DOHH2 (cell line): ENCODE measurements at regions not wholly inside any gene's neighbourhood (a gene's known extent, or its start where the extent isn't known, plus 50 kb on each side); places are given as distances from the start of the nearest gene placed in this dataset.
"Not testable (repeated sequence)": the region's sequence is repeated elsewhere in the genome, so short reads cannot be mapped to it uniquely, and the experiment has no call there.

Experiments
- H3F3A ChIP-seq: fragments of 200-600 bp; sonication (generic), shearing (Covaris generic); 2 replicates; pipeline ENCODE4 v1.6.0; 2016; ENCODE audit warnings: antibody characterized with exemption, mild to moderate bottlenecking; ENCODE audit not compliant: control insufficient read depth, insufficient read depth
- H3K27ac ChIP-seq: fragments of 200-600 bp; sonication (generic); 2 replicates; pipeline ENCODE4 v1.5.1; 2014; ENCODE audit warnings: low read depth, mild to moderate bottlenecking, low read length, moderate library complexity
- H3K27me3 ChIP-seq: fragments of 200-600 bp; sonication (generic); 2 replicates; pipeline ENCODE4 v1.6.1; 2014; ENCODE audit warnings: mild to moderate bottlenecking, low read length, mixed read lengths; ENCODE audit not compliant: control insufficient read depth
- H3K36me3 ChIP-seq: fragments of 200-600 bp; sonication (generic); 2 replicates; pipeline ENCODE4 v1.6.1; 2014; ENCODE audit warnings: mild to moderate bottlenecking, low read length, moderate library complexity, mixed read lengths; ENCODE audit not compliant: control insufficient read depth
- H3K4me1 ChIP-seq: fragments of 200-600 bp; sonication (generic); 2 replicates; pipeline ENCODE4 v1.6.1; 2014; ENCODE audit warnings: mild to moderate bottlenecking, low read length, mixed read lengths; ENCODE audit not compliant: control insufficient read depth
- H3K4me2 ChIP-seq: fragments of 200-600 bp; sonication (generic); 2 replicates; pipeline ENCODE4 v1.6.0; 2014; ENCODE audit warnings: mild to moderate bottlenecking, low read length, moderate library complexity
- H3K4me3 ChIP-seq: fragments of 200-600 bp; sonication (generic); 2 replicates; pipeline ENCODE4 v1.5.1; 2014; ENCODE audit warnings: mild to moderate bottlenecking, low read length, mixed read lengths
- H3K79me2 ChIP-seq: fragments of 200-600 bp; sonication (generic); 2 replicates; pipeline ENCODE4 v1.6.1; 2014; ENCODE audit warnings: mild to moderate bottlenecking, low read length, mixed read lengths; ENCODE audit not compliant: control insufficient read depth
- H3K9me2 ChIP-seq: fragments of 200-600 bp; sonication (generic); replicated peaks from 2 replicates; pipeline ENCODE4 v1.6.1; 2014; ENCODE audit warnings: mild to moderate bottlenecking, low read length, mixed read lengths; ENCODE audit not compliant: control insufficient read depth
- H3K9me3 ChIP-seq: fragments of 200-600 bp; sonication (generic); 2 replicates; pipeline ENCODE4 v1.6.1; 2014; ENCODE audit warnings: antibody characterized with exemption, low read length, mixed read lengths; ENCODE audit not compliant: control insufficient read depth, insufficient read depth
- H4K20me1 ChIP-seq: fragments of 200-600 bp; sonication (generic); 2 replicates; pipeline ENCODE4 v1.6.0; 2014; ENCODE audit warnings: low read depth, mild to moderate bottlenecking, antibody characterized with exemption, low read length, moderate library complexity; ENCODE audit not compliant: control insufficient read depth, insufficient read depth
- EZH2phosphoT487 ChIP-seq: fragments of 200-600 bp; sonication (generic); IDR thresholded peaks from 2 replicates; pipeline ENCODE4 v1.6.1; 2017; ENCODE audit warnings: borderline replicate concordance, mild to moderate bottlenecking, antibody characterized with exemption, low read length, moderate library complexity, mixed read lengths
- TF ChIP-seq, protein P1 (sequence below): fragments of 200-600 bp; sonication (generic); IDR thresholded peaks from one replicate; pipeline ENCODE4 v1.5.1; 2014; ENCODE audit warnings: antibody characterized with exemption, mild to moderate bottlenecking, low read depth, low read length; ENCODE audit not compliant: poor library complexity, severe bottlenecking

- Histone ChIP-seq H3K79me2 (no peaks in the 10 kb centered on the region), H3K27me3 (no peaks in the 10 kb centered on the region), H3K4me1 (no peaks in the 10 kb centered on the region), H3F3A (no peaks in the 10 kb centered on the region), H4K20me1 (no peaks in the 10 kb centered on the region), H3K4me2 (no peak overlapping the region), H3K9me3 (no peaks in the 10 kb centered on the region), H3K9me2 (no peaks in the 10 kb centered on the region), H3K27ac (no peak overlapping the region), H3K36me3 (no peaks in the 10 kb centered on the region), H3K4me3 (no peak overlapping the region)
- TF ChIP-seq, protein P1, sequence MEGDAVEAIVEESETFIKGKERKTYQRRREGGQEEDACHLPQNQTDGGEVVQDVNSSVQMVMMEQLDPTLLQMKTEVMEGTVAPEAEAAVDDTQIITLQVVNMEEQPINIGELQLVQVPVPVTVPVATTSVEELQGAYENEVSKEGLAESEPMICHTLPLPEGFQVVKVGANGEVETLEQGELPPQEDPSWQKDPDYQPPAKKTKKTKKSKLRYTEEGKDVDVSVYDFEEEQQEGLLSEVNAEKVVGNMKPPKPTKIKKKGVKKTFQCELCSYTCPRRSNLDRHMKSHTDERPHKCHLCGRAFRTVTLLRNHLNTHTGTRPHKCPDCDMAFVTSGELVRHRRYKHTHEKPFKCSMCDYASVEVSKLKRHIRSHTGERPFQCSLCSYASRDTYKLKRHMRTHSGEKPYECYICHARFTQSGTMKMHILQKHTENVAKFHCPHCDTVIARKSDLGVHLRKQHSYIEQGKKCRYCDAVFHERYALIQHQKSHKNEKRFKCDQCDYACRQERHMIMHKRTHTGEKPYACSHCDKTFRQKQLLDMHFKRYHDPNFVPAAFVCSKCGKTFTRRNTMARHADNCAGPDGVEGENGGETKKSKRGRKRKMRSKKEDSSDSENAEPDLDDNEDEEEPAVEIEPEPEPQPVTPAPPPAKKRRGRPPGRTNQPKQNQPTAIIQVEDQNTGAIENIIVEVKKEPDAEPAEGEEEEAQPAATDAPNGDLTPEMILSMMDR, result no peak
- TF ChIP-seq EZH2phosphoT487, result no peak
Observed at GRCh38 chr6:135608031-135608430, 110.5 kb upstream of the AHI1 start.

DNA sequence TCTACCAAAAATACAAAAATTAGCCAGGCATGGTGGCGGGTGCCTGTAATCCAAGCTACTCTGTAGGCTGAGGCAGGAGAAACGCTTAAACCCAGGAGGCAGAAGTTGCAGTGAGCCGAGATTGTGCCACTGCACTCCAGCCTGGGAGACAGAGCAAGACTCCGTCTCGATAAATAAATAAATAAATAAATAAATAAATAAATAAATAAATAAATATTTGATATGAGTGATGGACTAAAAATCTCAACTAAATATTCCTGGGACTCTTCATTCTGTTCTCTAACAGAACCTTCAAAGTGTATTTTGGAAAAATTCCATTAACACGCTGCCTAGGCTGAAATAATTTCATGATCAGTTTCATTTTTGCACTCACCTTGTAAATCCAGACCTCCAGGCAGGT, 112.7 kb upstream of the AHI1 start:
- not testable (repeated sequence) for H3K27ac ChIP-seq, H3F3A ChIP-seq, H3K4me2 ChIP-seq, H3K4me1 ChIP-seq, H3K4me3 ChIP-seq, H3K36me3 ChIP-seq, H3K79me2 ChIP-seq, H3K9me2 ChIP-seq, H3K9me3 ChIP-seq, H3K27me3 ChIP-seq, H4K20me1 ChIP-seq

- Histone ChIP-seq H3K4me2 (no peak overlapping the region), H3K27ac (no peak overlapping the region), H3K27me3 (0 out of 2 replicates have a peak, but pooled peaks cover 3% of the 10 kb centered on the region), H3K9me3 (no peaks in the 10 kb centered on the region), H3K36me3 (no peaks in the 10 kb centered on the region), H3K4me1 (no peaks in the 10 kb centered on the region), H3F3A (no peaks in the 10 kb centered on the region), H3K9me2 (no peaks in the 10 kb centered on the region), H3K4me3 (no peak overlapping the region), H4K20me1 (no peaks in the 10 kb centered on the region), H3K79me2 (no peaks in the 10 kb centered on the region)
- TF ChIP-seq, protein P1, result no peak
- TF ChIP-seq EZH2phosphoT487, result no peak
Observed at GRCh38 chr6:135616655-135617054, 119.1 kb upstream of the AHI1 start.

GRCh38 chr6:135617222-135617621, 119.7 kb upstream of the AHI1 start:
- H3K79me2 ChIP-seq, result no peaks in the 10 kb centered on the region
- no peaks in the 10 kb centered on the region for H3K9me3 ChIP-seq
- TF ChIP-seq, protein P1, result no peak
- no peak for TF ChIP-seq EZH2phosphoT487
- no peaks in the 10 kb centered on the region for H3F3A ChIP-seq
- H3K4me1 ChIP-seq, result no peaks in the 10 kb centered on the region
- no peaks in the 10 kb centered on the region for H4K20me1 ChIP-seq
- H3K27me3 ChIP-seq, result 0 out of 2 replicates have a peak, but pooled peaks cover 3% of the 10 kb centered on the region
- no peak overlapping the region for H3K27ac ChIP-seq
- H3K4me2 ChIP-seq, result no peak overlapping the region
- H3K9me2 ChIP-seq, result no peaks in the 10 kb centered on the region
- no peak overlapping the region for H3K4me3 ChIP-seq
- H3K36me3 ChIP-seq, result no peaks in the 10 kb centered on the region
